Osteoblast (primary cell): ENCODE measurements at regions not wholly inside any gene's neighbourhood (a gene's known extent, or its start where the extent isn't known, plus 50 kb on each side); places are given as distances from the start of the nearest gene placed in this dataset.
A peak's percentile ranks its signal among the peaks of the same experiment; 100 is the strongest.

ENCODE experiments used
- DNase-seq: peaks from one replicate; pipeline ENCODE4 v3.0.0; 2011; ENCODE audit warnings: low spot score, mixed read lengths; ENCODE audit not compliant: insufficient read length; ENCODE audit errors: missing footprints
- H2AFZ ChIP-seq: 2 replicates; pipeline ENCODE4 v1.6.0; 2011; ENCODE audit warnings: mild to moderate bottlenecking, low read length
- H3K27ac ChIP-seq: 2 replicates; pipeline ENCODE4 v1.5.1; 2011; ENCODE audit warnings: mild to moderate bottlenecking, low read depth, low read length, moderate library complexity
- H3K27me3 ChIP-seq: 2 replicates; pipeline ENCODE4 v1.6.0; 2012; ENCODE audit warnings: mild to moderate bottlenecking, control low read depth, inconsistent platforms, low read length, moderate library complexity; ENCODE audit not compliant: insufficient read depth
- H3K36me3 ChIP-seq: 2 replicates; pipeline ENCODE4 v1.5.1; 2011; ENCODE audit warnings: mild to moderate bottlenecking, low read length, control low read depth, moderate library complexity; ENCODE audit not compliant: insufficient read depth
- H3K4me1 ChIP-seq: 2 replicates; pipeline ENCODE4 v1.5.1; 2011; ENCODE audit warnings: mild to moderate bottlenecking, low read length, control low read depth, moderate library complexity; ENCODE audit not compliant: insufficient read depth
- H3K4me2 ChIP-seq: 2 replicates; pipeline ENCODE4 v1.6.0; 2011; ENCODE audit warnings: mild to moderate bottlenecking, low read length; ENCODE audit not compliant: insufficient read depth
- H3K4me3 ChIP-seq: fragments of 200-600 bp; sonication (generic); 3 replicates; pipeline ENCODE4 v1.5.1; 2012; ENCODE audit warnings: mild to moderate bottlenecking, low read length, inconsistent platforms; ENCODE audit not compliant: insufficient read depth
- H3K79me2 ChIP-seq: 2 replicates; pipeline ENCODE4 v1.6.0; 2012; ENCODE audit warnings: mild to moderate bottlenecking, low read length, control low read depth, inconsistent platforms; ENCODE audit not compliant: insufficient read depth
- H3K9me3 ChIP-seq: 2 replicates; pipeline ENCODE4 v1.5.1; 2011; ENCODE audit warnings: low read depth, low read length, control low read depth
- H4K20me1 ChIP-seq: 2 replicates; pipeline ENCODE4 v1.6.0; 2012; ENCODE audit warnings: mild to moderate bottlenecking, low read length, control low read depth; ENCODE audit not compliant: insufficient read depth
- CTCF ChIP-seq: IDR thresholded peaks from 2 replicates; pipeline ENCODE4 v1.5.1; 2011; ENCODE audit warnings: mild to moderate bottlenecking, low read depth, low read length, moderate library complexity; ENCODE audit errors: extremely low read depth

DNA sequence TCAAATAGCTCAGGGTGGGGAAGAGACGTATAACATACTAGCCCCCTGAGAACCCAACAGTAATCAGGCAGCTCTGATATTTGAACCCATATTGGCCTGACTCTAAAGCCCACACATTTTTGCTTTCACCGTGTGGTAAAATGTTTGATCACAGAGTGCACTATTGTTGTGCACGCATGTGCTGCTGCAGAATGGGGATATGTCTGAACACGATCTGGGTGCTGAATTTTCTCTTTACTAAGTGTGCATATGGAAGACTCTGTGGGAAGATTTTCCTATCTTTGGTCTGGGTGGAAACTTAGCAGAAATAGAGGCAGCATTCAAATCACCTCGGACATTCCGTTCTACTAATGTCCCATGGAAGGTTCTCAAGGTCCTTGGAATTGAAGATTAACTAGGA is 800.1 kb downstream of the TFAP2A start:
- H3K9me3 ChIP-seq, result no peaks in the 10 kb centered on the region
- H3K79me2 ChIP-seq, result no peaks in the 10 kb centered on the region
- no peaks in the 10 kb centered on the region for H3K36me3 ChIP-seq
- H3K4me2 ChIP-seq, result no peak overlapping the region
- H2AFZ ChIP-seq, result no peak overlapping the region
- no peaks in the 10 kb centered on the region for H4K20me1 ChIP-seq
- H3K4me3 ChIP-seq, result no peak overlapping the region
- no peaks in the 10 kb centered on the region for H3K4me1 ChIP-seq
- DNase-seq, result no peak
- H3K27ac ChIP-seq, result no peak overlapping the region
- no peak for TF ChIP-seq CTCF
- H3K27me3 ChIP-seq, result no peaks in the 10 kb centered on the region

DNA sequence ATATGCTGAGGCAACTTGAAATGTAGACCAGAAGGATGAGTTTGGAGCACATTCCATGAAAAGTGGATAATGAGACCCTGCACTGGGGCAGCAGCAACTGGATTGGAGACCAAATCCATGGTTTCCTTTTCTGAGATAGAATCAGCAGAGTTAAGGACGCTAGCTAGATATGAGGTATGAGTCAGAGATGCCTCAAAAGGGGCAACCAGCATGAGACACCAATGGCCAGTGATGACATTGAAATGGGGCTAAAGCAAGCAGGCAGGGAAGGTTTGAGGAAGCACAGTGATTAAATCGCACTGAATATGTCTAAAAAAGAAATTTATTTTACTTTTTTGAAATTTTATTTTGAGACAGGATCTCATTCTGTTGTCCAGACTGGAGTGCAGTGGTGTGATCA is 802.4 kb downstream of the TFAP2A start:
- Histone ChIP-seq H4K20me1 (no peaks in the 10 kb centered on the region), H3K4me1 (no peaks in the 10 kb centered on the region), H3K27me3 (no peaks in the 10 kb centered on the region), H3K4me3 (no peak overlapping the region), H3K36me3 (no peaks in the 10 kb centered on the region), H3K9me3 (no peaks in the 10 kb centered on the region), H3K79me2 (no peaks in the 10 kb centered on the region), H3K27ac (no peak overlapping the region), H3K4me2 (no peak overlapping the region), H2AFZ (no peak overlapping the region)
- TF ChIP-seq CTCF, result no peak
- peak; percentile 46 for DNase-seq

- Histone ChIP-seq H3K9me3 (peaks cover 2% of the 10 kb centered on the region), H4K20me1 (no peaks in the 10 kb centered on the region), H3K36me3 (no peaks in the 10 kb centered on the region), H2AFZ (no peak overlapping the region), H3K4me2 (no peak overlapping the region), H3K4me3 (no peak overlapping the region), H3K27ac (no peak overlapping the region), H3K4me1 (no peaks in the 10 kb centered on the region), H3K27me3 (no peaks in the 10 kb centered on the region), H3K79me2 (no peaks in the 10 kb centered on the region)
- no peak for DNase-seq
- TF ChIP-seq CTCF, result no peak
These were observed 804.1 kb downstream of the TFAP2A start for GRCh38 chr6:9610620-9611415.

DNA sequence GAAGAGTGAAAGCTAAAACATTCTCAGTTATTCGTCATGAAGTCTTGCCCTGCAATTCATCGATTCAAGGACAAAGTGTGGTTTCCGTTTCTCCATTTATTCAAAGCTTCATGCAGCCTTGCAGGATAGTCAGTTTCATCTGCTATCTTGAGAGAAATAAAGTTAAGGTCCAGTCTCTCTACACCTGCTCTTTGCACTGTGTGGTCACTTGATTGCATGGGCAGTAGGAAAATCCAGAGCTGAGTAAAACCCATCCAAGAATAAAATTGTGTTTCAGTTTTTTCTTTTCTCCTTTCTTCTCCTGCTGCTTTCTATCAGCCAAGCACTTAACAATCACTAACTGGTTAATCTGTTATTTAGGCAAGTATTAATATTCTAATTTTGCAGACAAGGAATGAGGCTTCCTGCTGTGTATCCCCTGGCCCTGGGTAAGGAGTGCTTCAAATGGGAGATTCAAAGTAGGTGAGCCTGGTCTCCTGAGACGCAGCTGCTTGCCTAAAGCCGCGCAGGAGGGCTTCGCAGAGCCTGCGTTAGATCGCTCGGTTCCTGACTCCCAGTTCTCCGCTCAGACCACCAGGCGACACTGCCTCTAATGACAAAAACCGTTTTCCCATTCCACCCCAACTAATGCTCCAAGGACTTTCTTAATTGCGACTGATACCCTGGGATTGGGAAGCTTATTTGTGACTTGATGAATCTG is 808.3 kb downstream of the TFAP2A start:
- no peak overlapping the region for H3K4me2 ChIP-seq
- TF ChIP-seq CTCF, result no peak
- H3K4me3 ChIP-seq, result no peak overlapping the region
- no peaks in the 10 kb centered on the region for H3K27me3 ChIP-seq
- no peak for DNase-seq
- peaks cover 2% of the 10 kb centered on the region for H3K9me3 ChIP-seq
- H2AFZ ChIP-seq, result no peak overlapping the region
- no peaks in the 10 kb centered on the region for H4K20me1 ChIP-seq
- H3K36me3 ChIP-seq, result no peaks in the 10 kb centered on the region
- H3K27ac ChIP-seq, result no peak overlapping the region
- no peaks in the 10 kb centered on the region for H3K79me2 ChIP-seq
- no peaks in the 10 kb centered on the region for H3K4me1 ChIP-seq
